Muscle of arm (tissue), 1 donor: ENCODE measurements at regions not wholly inside any gene's neighbourhood (a gene's known extent, or its start where the extent isn't known, plus 50 kb on each side); places are given as distances from the start of the nearest gene placed in this dataset.
A peak's percentile ranks its signal among the peaks of the same experiment; 100 is the strongest.
"Not testable (repeated sequence)": the region's sequence is repeated elsewhere in the genome, so short reads cannot be mapped to it uniquely, and the experiment has no call there.

ENCODE experiments used
- DNase-seq: peaks from one replicate; pipeline ENCODE4 v3.0.0-alpha.2; 2013

GRCh38 chr5:103860327-103860726, 297.7 kb upstream of the NUDT12 start:
- no peak for DNase-seq

GRCh38 chr5:103858367-103858766, 295.8 kb upstream of the NUDT12 start:
- DNase-seq: not testable (repeated sequence)

- DNase-seq: no peak
Observed at GRCh38 chr5:103851091-103851490, 288.5 kb upstream of the NUDT12 start.

- no peak for DNase-seq
Observed at GRCh38 chr5:103849934-103850333, 287.3 kb upstream of the NUDT12 start.

GRCh38 chr5:103847060-103847459, 284.5 kb upstream of the NUDT12 start:
- no peak for DNase-seq

GRCh38 chr5:103842936-103843335, 280.3 kb upstream of the NUDT12 start:
- no peak for DNase-seq

- DNase-seq: no peak
Observed at GRCh38 chr5:103840600-103840999, 278.0 kb upstream of the NUDT12 start.

GRCh38 chr5:103834216-103834615, 271.6 kb upstream of the NUDT12 start:
- no peak for DNase-seq

GRCh38 chr5:103829585-103829984, 267.0 kb upstream of the NUDT12 start:
- no peak for DNase-seq

GRCh38 chr5:103827976-103828375, 265.4 kb upstream of the NUDT12 start:
- no peak for DNase-seq

GRCh38 chr5:103821361-103821760, 258.8 kb upstream of the NUDT12 start:
- no peak for DNase-seq

GRCh38 chr5:103808464-103809106, 246.0 kb upstream of the NUDT12 start:
- DNase-seq: peak; percentile 45

- DNase-seq: no peak
Observed at GRCh38 chr5:103804711-103805110, 242.1 kb upstream of the NUDT12 start.

- DNase-seq: no peak
Observed at GRCh38 chr5:103801681-103802080, 239.1 kb upstream of the NUDT12 start.

- DNase-seq: peak; percentile 25
Observed at GRCh38 chr5:103800741-103801495, 238.3 kb upstream of the NUDT12 start.

GRCh38 chr5:103793595-103794182, 231.1 kb upstream of the NUDT12 start:
- DNase-seq: no peak

GRCh38 chr5:103785569-103785968, 223.0 kb upstream of the NUDT12 start:
- DNase-seq: no peak

- DNase-seq: no peak
Observed at GRCh38 chr5:103783669-103784068, 221.1 kb upstream of the NUDT12 start.

- DNase-seq: no peak
Observed at GRCh38 chr5:103780794-103781193, 218.2 kb upstream of the NUDT12 start.

- no peak for DNase-seq
Observed at GRCh38 chr5:103774721-103775120, 212.1 kb upstream of the NUDT12 start.

- no peak for DNase-seq
Observed at GRCh38 chr5:103772248-103772647, 209.7 kb upstream of the NUDT12 start.

GRCh38 chr5:103764403-103764802, 201.8 kb upstream of the NUDT12 start:
- DNase-seq: no peak

GRCh38 chr5:103758996-103759395, 196.4 kb upstream of the NUDT12 start:
- no peak for DNase-seq
